ENCODE measurements at regions not wholly inside any gene's neighbourhood (a gene's known extent, or its start where the extent isn't known, plus 50 kb on each side); places are given as distances from the start of the nearest gene placed in this dataset.
"Not testable (repeated sequence)": the region's sequence is repeated elsewhere in the genome, so short reads cannot be mapped to it uniquely, and the experiment has no call there.

DNA sequence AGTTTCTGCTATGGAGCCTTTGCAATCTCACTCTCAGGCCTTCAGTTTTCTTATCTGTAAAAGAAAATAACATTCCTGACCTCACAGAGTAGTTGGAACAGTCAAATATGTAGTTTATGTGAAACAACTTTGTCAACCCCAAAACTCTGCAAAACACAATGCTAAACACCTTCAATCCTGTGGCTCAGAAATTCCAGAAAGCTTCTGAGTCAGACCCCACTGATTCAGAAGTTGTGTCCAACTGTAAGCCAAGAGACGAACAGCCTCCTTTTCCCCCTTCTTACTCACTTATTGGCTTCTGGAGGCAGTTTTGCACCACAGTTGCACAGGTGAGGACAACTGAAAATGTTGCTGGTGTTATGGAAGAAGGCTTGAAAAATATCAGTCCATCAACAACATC, 52.9 kb downstream of the TMSB4Y start:
- no peak for DNase-seq (ENCODE audit: low spot score)

DNA sequence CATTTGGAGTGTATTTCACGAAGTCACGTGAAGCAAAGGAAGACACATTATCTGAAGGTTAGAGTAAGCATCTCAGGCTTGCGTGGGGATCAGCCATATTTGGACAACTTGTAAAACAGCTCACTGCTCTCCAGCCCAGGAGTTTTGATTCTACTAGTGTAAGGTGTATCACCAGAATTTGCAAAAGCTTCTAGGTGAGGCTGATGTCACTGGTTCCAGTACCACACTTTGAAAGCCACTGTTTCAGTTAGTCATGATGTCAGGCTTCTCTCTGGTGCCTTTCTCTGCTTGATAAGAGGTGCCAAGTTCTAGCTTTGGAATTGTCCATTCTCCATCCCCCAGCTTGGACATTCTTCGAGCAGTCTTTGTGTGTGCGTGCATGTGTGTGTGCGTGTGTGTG, 62.3 kb downstream of the TMSB4Y start:
- DNase-seq (ENCODE audit: low spot score): no peak

DNA sequence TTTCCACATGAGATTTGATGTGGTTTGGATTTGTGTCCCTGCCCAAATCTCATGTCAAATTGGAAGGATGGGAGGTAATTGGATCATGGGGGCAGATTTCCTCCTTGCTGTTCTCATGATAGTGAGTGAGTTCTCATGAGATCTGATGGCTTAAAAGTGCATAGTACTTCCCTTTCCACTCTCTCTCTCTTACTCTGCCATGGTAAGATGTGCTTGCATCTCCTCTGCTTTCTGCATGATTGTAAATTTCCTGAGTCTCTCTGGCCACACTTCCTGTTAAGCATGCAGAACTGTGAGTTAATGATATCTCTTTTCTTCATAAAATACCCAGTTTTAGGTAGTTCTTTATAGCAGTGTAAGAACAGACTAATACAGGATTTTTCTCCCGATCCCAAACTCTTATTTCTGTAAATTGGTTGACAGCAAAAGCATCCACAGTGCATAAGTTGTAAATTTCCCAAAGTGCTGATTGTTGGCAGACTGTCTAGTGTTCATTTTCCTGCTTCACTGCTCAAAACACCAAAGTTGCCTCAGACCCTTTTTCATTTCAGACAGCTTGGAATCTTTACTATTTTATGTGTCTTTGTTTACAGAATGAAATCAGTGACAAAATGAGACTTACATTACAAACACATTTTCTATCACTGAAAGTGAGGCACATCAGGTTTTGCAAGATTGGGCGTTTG, 86.6 kb downstream of the TMSB4Y start:
- no peak for DNase-seq (ENCODE audit: low spot score)

DNA sequence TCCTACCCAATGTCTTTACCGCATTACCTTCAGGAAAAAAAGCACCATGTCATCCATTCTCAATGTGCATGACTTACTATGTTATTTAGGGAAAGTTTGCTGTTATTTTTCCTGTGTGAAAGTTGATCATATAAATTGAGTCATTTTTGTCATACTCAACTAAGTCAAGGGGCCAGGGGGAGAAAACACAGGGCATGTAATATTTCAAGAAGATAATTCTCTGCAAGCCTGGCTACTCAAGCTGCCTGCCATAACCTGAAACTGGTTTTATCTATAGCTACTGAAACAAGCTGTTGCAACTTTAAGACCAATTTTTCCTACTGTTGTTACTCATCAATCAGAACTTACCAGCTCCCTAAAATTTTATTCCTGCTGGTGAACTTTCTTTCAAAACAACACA, 91.4 kb downstream of the TMSB4Y start:
- no peak for DNase-seq (ENCODE audit: low spot score)

- no peak for DNase-seq (ENCODE audit: low spot score)
These were observed 99.1 kb downstream of the TMSB4Y start for GRCh38 chrY:13802828-13803227.

DNA sequence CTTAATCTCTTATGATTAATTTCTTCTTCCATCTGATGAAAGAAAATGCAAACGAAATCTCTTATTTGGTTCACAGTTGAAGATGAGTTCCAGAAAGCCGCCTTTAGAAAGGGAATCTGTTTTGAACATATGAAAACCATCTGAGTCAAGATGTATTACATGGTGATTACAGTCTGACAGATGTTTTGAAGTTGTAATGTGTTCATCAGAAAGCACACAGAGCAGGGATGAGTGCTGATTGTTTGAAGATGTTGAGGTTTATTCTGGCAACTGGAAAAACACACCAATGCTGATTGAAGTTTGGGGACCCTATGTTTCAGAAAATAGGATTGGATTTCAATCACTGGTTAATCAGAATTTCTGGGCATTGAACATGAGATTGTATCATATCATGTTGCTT, 99.7 kb downstream of the TMSB4Y start:
- no peak for DNase-seq (ENCODE audit: low spot score)

- DNase-seq (ENCODE audit: low spot score): no peak
These were observed 100.7 kb downstream of the TMSB4Y start for GRCh38 chrY:13804124-13805056.

GRCh38 chrY:13805057-13805735, 101.5 kb downstream of the TMSB4Y start:
- no peak for DNase-seq (ENCODE audit: low spot score)

- DNase-seq (ENCODE audit: low spot score): no peak
These were observed 102.0 kb downstream of the TMSB4Y start for GRCh38 chrY:13805736-13806067.

GRCh38 chrY:13830089-13830488, 126.4 kb downstream of the TMSB4Y start:
- DNase-seq (ENCODE audit: low spot score): no peak

DNA sequence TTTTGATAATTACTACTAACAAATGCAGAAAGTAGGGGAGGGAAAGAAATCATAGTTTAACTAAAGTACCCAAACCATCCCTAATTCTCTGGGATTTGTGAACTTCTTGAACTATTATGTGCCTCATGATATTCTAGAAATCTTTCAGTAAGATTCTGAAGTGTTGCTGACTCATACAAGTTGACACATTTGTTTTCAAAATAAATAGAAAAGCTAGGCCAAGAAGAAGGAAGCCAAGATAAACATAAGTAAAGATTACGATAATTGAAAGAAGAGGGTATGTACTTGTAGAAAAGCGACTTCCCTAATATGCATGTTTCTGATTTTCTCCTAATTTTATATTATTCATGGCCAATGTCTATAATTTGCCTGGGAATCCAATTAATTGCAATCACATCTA, 140.7 kb downstream of the TMSB4Y start:
- no peak for DNase-seq (ENCODE audit: low spot score)

DNA sequence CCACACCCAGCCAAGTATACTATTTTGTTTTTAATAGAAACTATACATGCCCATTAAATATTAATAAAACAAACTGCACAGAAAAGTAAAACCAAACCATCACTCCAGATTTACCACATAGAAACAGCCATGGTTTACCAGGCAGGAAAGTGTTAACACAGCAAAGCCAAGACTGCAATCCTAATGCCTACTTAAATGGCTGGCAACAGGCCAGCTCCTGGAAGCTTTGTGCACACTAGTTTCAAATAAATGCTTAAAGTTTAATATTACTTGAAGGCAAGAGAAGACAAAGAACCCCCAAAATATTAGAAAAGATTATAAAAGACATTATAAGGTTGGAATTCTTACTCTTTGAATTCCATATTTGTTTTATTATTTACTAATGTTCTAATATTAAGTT, 141.0 kb downstream of the VCY start:
- DNase-seq (ENCODE audit: low spot score): no peak

DNA sequence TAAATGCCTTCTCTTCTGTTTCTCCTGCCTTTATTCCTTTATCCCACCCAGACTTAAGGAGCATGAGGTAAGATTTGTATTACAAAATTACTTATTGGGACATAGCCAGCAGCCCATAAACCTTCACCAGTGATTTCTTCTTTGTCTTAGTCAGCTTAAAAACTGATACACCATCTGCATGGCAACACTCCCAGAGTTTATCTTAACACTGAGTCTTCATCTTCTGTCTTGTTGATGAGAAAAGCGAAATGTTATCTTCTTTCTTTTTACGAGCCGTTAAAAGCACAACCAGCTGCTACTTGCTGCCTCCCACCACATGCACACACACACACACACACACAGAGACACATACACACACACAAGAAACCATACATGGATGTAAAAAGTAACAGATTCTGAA, 116.7 kb downstream of the VCY start:
- no peak for DNase-seq (ENCODE audit: low spot score)

- DNase-seq (ENCODE audit: low spot score): peak; percentile 18
These were observed 114.8 kb downstream of the VCY start for GRCh38 chrY:13871426-13871825.

DNA sequence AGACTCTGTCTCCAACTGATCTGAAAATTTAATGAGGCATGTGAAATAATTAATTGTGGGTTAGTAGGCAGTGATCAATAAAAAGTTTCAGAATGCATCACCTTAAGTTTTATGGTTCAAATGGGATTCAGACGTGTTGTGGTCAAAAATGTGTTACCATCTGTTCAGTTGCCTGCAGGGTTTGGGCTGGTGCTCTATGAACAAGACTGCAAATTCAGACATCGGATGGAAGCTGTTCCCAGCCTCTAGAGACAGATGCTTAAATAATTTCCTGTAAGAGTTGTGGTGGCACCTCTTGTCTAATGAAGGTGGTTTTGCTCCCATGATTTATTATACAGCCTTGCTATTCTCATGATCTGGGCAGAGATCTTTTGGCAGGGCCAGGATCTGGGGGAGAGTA, 113.6 kb downstream of the VCY start:
- no peak for DNase-seq (ENCODE audit: low spot score)

DNA sequence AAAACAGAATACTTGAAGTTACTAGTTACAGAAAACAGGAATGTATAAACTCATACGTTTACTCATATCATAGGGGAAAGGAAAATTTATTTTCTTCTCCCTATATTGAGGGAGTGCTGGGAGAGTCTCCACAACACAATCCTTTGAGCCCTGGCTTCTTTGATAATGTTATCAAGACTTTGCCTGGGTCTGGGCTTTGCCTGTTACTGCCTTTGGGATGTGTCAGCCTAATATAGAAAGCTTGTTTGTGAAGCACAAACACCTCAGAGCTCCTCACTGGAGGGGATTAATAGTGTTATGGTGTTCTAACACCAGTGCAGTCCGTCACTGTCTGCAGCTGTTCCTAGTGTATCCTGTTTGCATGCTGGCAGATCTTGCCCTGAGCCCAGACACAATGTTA, 107.8 kb downstream of the VCY start:
- peak; percentile 15 for DNase-seq (ENCODE audit: low spot score)

DNA sequence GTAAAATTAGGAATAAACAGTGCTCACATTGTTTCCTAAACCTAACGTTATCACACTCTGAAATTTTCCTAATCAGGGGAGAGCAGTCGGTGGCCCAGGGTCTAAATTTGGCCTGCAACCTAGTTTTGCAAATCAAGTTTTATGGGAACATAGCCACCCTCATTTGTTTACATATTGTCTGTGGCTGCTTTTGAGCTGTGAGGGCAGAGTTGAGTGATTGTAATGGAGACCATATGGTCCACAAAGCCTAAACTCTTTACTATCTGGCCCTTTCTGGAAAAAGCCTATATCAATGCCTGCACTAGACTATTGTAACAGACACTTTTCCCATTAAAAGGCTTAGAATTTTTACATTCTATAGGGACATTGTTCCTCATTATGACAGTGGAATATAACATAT, 105.2 kb downstream of the VCY start:
- DNase-seq (ENCODE audit: low spot score): no peak

DNA sequence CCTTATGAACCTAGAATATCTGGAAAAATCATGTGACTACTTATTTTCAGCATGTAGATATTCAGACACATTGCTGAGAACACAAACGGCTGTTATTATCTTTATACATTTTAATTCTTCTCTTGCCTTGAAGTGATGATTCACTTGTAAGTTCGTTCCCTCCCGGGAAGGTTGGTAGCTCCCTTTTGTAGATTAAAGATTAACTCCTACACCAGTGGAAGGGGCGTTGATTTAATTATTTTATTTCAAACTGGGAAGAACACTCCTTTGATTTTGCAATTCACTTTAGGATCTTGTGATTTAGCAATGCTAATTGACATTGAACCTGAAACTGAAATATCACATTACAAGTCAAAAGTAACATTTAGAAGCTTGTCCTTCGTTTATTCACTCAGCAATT, 103.4 kb downstream of the VCY start:
- no peak for DNase-seq (ENCODE audit: low spot score)

- not testable (repeated sequence) for DNase-seq (ENCODE audit: low spot score)
These were observed 92.2 kb downstream of the VCY start for GRCh38 chrY:13894028-13894427.

GRCh38 chrY:13907736-13908135, 78.5 kb downstream of the VCY start:
- no peak for DNase-seq (ENCODE audit: low spot score)

DNA sequence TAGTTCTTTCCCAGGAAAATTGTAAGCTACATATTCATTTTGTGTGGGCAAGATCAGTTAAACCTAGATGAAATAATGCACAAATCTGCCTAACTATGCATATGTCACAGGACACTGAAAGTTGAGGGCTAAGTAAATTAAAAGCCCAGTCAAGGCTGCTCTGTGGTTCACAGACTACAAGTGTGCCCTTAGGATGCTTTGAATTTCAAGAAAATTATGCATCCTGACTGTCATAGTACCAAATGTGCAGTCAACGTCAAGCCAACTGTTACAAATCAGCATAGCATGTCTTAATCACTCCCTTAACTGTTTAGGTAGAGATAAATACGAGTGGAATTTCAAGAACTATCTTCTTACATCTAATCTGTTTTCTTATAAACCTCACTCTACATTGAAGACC, 55.8 kb downstream of the VCY start:
- DNase-seq (ENCODE audit: low spot score): not testable (repeated sequence)

Data from hematopoietic multipotent progenitor cell treated with erythropoietin and hydrocortisone succinate and interleukin-3 and kit ligand, for 17 days (in vitro differentiated cells).